Esophagus squamous epithelium (tissue), 5 donors: ENCODE measurements at regions not wholly inside any gene's neighbourhood (a gene's known extent, or its start where the extent isn't known, plus 50 kb on each side); places are given as distances from the start of the nearest gene placed in this dataset.

Source experiments
- DNase-seq: peaks from one replicate; lab custom pipeline; 2025; lab: John Stamatoyannopoulos, UW
- H3K27ac ChIP-seq, 4 donors: fragments of 200-600 bp; sonication (generic); one replicate each; pipeline ENCODE4 v1.5.1; 2016 to 2019; ENCODE audit warnings: mild to moderate bottlenecking in 1 of 4
- H3K27me3 ChIP-seq, 4 donors: fragments of 200-600 bp; sonication (generic); 1 replicate in 3 of 4; 2 replicates in 1 of 4; pipeline versions ENCODE4 v1.5.1 to v1.6.0; 2017 to 2021; ENCODE audit warnings: antibody characterized with exemption in 1 of 4
- H3K36me3 ChIP-seq, 3 donors: fragments of 200-600 bp; sonication (generic); one replicate each; pipeline ENCODE4 v1.5.1; 2016 to 2019
- H3K4me1 ChIP-seq, 3 donors: fragments of 200-600 bp; sonication (generic); one replicate each; pipeline ENCODE4 v1.5.1; 2017 to 2019
- H3K4me3 ChIP-seq, 4 donors: fragments of 200-600 bp; sonication (generic); 1 replicate in 3 of 4; 2 replicates in 1 of 4; pipeline ENCODE4 v1.5.1; 2016 to 2019; ENCODE audit warnings: mild to moderate bottlenecking in 2 of 4, moderate library complexity in 1 of 4
- H3K9me3 ChIP-seq, 3 donors: fragments of 200-600 bp; sonication (generic); one replicate each; pipeline ENCODE4 v1.5.1; 2016 to 2019
- POLR2A ChIP-seq, 4 donors: fragments of 450-650 bp; IDR thresholded peaks; one replicate each; pipeline ENCODE4 v1.6.1; 2017; ENCODE audit warnings: antibody characterized with exemption in 4 of 4, mild to moderate bottlenecking in 4 of 4, moderate library complexity in 3 of 4
- WGBS, 2 donors: methylation state at CpG; one replicate each; pipeline ENCODE4 v1.1.5; 2018; 5-methylcytosine and 5-hydroxymethylcytosine counted together
- intact Hi-C: fragments of 100-400 bp; cut with DNase I; formaldehyde crosslinking; loops from one replicate; pipeline ENCODE4 v1.15.0; 2022
- TF ChIP-seq, protein P1 (sequence below), 6 experiments: fragments of 450-650 bp in 4 of 6; fragments of 200-600 bp in 2 of 6; sonication (generic) in 2 of 6; IDR thresholded peaks; one replicate each; pipeline ENCODE4 v1.5.1; 2016 to 2019; ENCODE audit warnings: antibody characterized with exemption in 6 of 6, mild to moderate bottlenecking in 4 of 6, moderate library complexity in 4 of 6
- donor health status: DM: yes; HTN: yes; CAD: no.

DNA sequence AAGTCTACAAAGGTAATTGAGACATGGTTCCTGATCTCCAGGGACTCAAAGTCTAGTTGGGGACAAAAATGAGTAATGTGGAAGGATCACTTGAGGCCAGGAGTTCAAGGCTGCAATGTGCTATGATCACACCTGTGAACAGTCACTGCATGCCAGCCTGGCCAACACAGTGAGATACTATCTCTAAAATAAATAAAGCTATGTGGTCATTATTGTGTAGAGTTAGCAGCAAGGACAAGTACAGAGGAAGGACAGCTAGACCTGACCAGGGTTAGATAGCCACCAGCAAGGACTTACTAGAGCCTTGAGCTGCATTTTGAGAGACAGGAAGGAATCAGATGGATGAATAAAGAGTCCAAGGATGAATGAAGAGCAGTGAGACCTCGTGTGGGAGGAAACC, 166.5 kb downstream of the MINAR1 start:
- DNase-seq: no peak
- Histone ChIP-seq H3K27ac (no peak overlapping the region), H3K27me3 (peaks cover 0 to 16% (median 0%) of the 10 kb centered on the region in 4 donors), H3K36me3 (no peaks in the 10 kb centered on the region), H3K4me1 (no peaks in the 10 kb centered on the region), H3K9me3 (no peaks in the 10 kb centered on the region), H3K4me3 (no peak overlapping the region)
- intact Hi-C loops: loop anchor here (10.0 kb wide), 1 partner anchor 406 kb away; no protein-coding TSS in a partner anchor
- TF ChIP-seq, protein P1, sequence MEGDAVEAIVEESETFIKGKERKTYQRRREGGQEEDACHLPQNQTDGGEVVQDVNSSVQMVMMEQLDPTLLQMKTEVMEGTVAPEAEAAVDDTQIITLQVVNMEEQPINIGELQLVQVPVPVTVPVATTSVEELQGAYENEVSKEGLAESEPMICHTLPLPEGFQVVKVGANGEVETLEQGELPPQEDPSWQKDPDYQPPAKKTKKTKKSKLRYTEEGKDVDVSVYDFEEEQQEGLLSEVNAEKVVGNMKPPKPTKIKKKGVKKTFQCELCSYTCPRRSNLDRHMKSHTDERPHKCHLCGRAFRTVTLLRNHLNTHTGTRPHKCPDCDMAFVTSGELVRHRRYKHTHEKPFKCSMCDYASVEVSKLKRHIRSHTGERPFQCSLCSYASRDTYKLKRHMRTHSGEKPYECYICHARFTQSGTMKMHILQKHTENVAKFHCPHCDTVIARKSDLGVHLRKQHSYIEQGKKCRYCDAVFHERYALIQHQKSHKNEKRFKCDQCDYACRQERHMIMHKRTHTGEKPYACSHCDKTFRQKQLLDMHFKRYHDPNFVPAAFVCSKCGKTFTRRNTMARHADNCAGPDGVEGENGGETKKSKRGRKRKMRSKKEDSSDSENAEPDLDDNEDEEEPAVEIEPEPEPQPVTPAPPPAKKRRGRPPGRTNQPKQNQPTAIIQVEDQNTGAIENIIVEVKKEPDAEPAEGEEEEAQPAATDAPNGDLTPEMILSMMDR (IDR thresholded peaks at IDR 0.05): no peak
- TF ChIP-seq POLR2A (IDR thresholded peaks at IDR 0.05): no peak
- WGBS, 2 donors: 53 to 67% methylated on average over 1 of the region's 1 CpG

DNA sequence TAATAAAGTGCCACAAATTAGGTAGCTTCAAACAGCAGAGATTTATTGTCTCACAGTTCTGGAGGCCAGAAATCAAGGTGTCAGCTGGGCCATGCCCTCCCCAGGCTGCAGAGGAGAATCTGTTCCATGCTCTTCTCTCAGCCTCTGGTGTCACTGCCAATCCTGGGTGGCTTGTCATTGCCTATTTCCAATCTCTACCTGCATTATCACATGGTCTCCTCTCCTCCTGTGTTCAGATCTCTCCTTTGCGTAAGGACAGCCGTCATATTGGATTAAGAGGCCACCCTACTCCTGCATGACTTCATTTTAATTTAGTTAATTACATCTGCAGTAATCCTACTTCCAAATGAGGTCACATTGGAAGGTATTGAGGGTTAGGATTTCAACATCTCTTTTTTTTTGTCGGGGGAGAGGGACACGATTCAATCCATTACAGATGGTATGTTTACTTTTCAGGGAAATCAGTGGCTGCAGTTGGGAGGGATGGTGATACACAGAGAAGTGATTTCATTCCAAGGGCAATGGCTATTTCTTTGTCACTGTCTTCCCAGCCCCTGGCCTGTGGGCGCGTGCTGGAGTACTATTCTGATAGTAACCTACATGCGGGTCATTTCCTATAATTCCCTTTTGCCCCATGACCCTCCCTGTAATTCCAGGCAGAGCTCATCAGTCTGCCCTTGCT, 169.4 kb downstream of the MINAR1 start:
- no peaks in the 10 kb centered on the region for H3K36me3 ChIP-seq
- no peaks in the 10 kb centered on the region for H3K9me3 ChIP-seq
- DNase-seq: no peak
- TF ChIP-seq POLR2A (IDR thresholded peaks at IDR 0.05): no peak
- TF ChIP-seq, protein P1 (IDR thresholded peaks at IDR 0.05): no peak
- no peak overlapping the region for H3K27ac ChIP-seq
- peaks cover 0 to 18% (median 0%) of the 10 kb centered on the region in 4 donors for H3K27me3 ChIP-seq
- intact Hi-C loops: no loop called here
- WGBS, 2 donors: 65 to 73% methylated on average over 7 of the region's 7 CpGs
- H3K4me1 ChIP-seq: no peaks in the 10 kb centered on the region
- H3K4me3 ChIP-seq: no peak overlapping the region

DNA sequence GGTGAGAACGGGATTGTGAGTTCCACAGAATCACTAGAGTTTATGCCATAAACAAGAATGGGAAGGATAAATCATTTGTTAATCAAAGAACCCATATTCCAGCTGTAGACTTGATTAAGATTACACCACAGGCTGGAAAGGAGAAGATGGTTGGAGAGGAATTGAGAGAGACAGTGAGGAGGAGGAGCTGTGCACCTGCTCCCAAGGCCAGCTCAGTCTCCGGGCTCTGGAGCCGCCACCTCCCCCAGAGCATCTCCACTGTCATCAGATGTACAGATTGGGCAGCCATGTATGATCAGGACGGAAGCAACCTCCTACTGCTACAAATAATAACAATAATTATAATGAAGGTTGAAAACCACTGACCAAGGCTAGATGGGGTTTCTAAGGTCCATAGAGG, 170.0 kb downstream of the MINAR1 start:
- intact Hi-C loops: no loop called here
- Histone ChIP-seq H3K27ac (no peak overlapping the region), H3K36me3 (no peaks in the 10 kb centered on the region), H3K4me1 (no peaks in the 10 kb centered on the region), H3K4me3 (no peak overlapping the region), H3K27me3 (peaks cover 0 to 24% (median 0%) of the 10 kb centered on the region in 4 donors), H3K9me3 (no peaks in the 10 kb centered on the region)
- no peak for DNase-seq
- no peak for TF ChIP-seq POLR2A (IDR thresholded peaks at IDR 0.05)
- TF ChIP-seq, protein P1 (IDR thresholded peaks at IDR 0.05): no peak
- whole genome bisulfite sequencing, 2 donors: 72 to 87% methylated on average over 4 of the region's 4 CpGs

DNA sequence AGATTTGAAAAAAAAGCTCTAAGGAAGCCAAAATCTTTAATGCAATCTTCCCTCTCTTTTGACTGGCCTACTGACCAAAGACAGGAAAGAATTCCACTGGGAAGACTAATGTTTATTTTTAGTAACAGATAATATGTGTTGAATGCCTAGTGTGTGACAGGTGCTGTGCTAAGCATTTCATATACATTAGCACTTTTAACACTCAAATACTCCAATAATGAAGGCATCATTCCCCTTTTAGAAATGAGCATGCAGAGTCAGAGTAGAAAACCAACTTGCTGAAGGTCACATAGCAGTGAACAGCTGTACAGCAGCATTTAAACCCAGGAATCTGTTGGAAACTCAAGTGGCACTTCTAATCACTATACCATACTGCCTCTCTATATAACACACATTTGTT, 170.6 kb downstream of the MINAR1 start:
- no peak overlapping the region for H3K4me3 ChIP-seq
- H3K27ac ChIP-seq: no peak overlapping the region
- H3K36me3 ChIP-seq: no peaks in the 10 kb centered on the region
- DNase-seq: no peak
- H3K9me3 ChIP-seq: no peaks in the 10 kb centered on the region
- peaks cover 0 to 24% (median 0%) of the 10 kb centered on the region in 4 donors for H3K27me3 ChIP-seq
- TF ChIP-seq, protein P1 (IDR thresholded peaks at IDR 0.05): no peak
- TF ChIP-seq POLR2A (IDR thresholded peaks at IDR 0.05): no peak
- H3K4me1 ChIP-seq: no peaks in the 10 kb centered on the region
- intact Hi-C loops: no loop called here

DNA sequence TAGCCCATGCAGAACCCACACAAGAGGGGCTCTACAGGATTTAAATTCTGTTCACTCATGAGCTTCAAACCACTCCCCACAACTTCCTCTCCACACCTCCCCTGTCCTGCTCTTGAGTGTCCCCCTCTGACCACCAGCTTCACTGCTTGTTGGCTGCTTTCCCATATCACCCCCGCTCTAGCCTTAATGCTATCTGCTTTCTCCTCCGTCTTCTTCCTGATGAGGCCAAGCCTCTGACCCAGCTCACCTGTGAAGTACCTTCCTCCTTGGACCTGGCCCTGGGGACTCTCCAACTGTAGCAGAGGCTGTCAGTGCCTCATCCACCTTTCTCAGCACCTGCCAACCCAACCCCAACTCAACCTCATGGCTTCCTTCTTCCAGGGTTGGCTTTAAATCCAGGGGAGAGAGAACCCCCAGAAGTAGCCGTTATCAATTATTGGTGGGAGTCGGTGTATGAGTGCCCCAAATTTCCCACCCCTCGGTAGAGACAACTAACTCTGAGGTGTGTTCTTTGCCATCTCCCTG, 174.8 kb downstream of the MINAR1 start:
- Histone ChIP-seq H3K27ac (no peak overlapping the region), H3K4me1 (no peaks in the 10 kb centered on the region), H3K4me3 (no peak overlapping the region), H3K9me3 (no peaks in the 10 kb centered on the region), H3K36me3 (no peaks in the 10 kb centered on the region), H3K27me3 (peaks cover 0 to 12% (median 0%) of the 10 kb centered on the region in 4 donors)
- 78 to 92% methylated on average over 4 to 5 of the region's 5 CpGs for WGBS, 2 donors
- intact Hi-C loops: no loop called here
- no peak for DNase-seq
- TF ChIP-seq, protein P1 (IDR thresholded peaks at IDR 0.05): no peak
- TF ChIP-seq POLR2A (IDR thresholded peaks at IDR 0.05): no peak
